HCT116 (cell line): ENCODE measurements at regions not wholly inside any gene's neighbourhood (a gene's known extent, or its start where the extent isn't known, plus 50 kb on each side); places are given as distances from the start of the nearest gene placed in this dataset.
A peak's percentile ranks its signal among the peaks of the same experiment; 100 is the strongest.

Experiments used
- ATAC-seq: fragments of 200-7000 bp; cut with Tn5 transposase; 2 replicates; pipeline ENCODE4 v1.9.1; 2020; ENCODE audit warnings: mild to moderate bottlenecking, moderate library complexity
- BruUV-seq: library from RNA; stranded (reverse); fragments of 400-500 nt; replicated peaks from 2 replicates; lab custom pipeline; 2021; lab: Mats Ljungman, UMichigan
- CTCF ChIA-PET: fragments of 300-600 bp; sonication (Branson Sonifier 250); formaldehyde crosslinking; loops from one replicate; lab custom pipeline; 2021; ENCODE audit warnings: antibody characterized with exemption; lab: Charles Lee
- POLR2A ChIA-PET: fragments of 300-600, 350-600 bp; sonication (Branson Sonifier 250); formaldehyde crosslinking; loops from one replicate; lab custom pipeline; 2021; ENCODE audit warnings: antibody characterized with exemption; lab: Charles Lee
- RAD21 ChIA-PET, 2 experiments: fragments of 300-600 bp; sonication (Branson Sonifier 250); formaldehyde crosslinking; loops; one replicate each; lab custom pipeline; 2023; ENCODE audit warnings: low total read pairs in 2 of 2; ENCODE audit not compliant: uncharacterized antibody in 2 of 2, unreplicated experiment in 2 of 2, low non-redundant PET in 1 of 2; lab: Charles Lee
- DNase-seq: peaks from one replicate; pipeline ENCODE4 v3.0.0-alpha.2; 2010; ENCODE audit warnings: low read depth, low spot score
- H2AFZ ChIP-seq: fragments of 200-600 bp; shearing (Covaris generic), sonication (generic); 2 replicates; pipeline ENCODE4 v1.6.1; 2017; ENCODE audit warnings: low read depth, mixed run types, mixed read lengths, antibody characterized with exemption, low read length; ENCODE audit not compliant: poor library complexity, severe bottlenecking
- H3K27ac ChIP-seq: 2 replicates; pipeline ENCODE4 v1.5.1; 2012; ENCODE audit warnings: low read depth, low read length
- H3K27me3 ChIP-seq: fragments of 200-600 bp; sonication (generic); 2 replicates; pipeline ENCODE4 v1.6.1; 2016; ENCODE audit warnings: mixed run types, low read length, mixed read lengths; ENCODE audit not compliant: insufficient read depth
- H3K36me3 ChIP-seq, 2 experiments: fragments of 200-500 bp in 1 of 2; fragments of 200-600 bp in 1 of 2; sonication (Bioruptor generic) in 1 of 2; sonication (generic) in 1 of 2; 2 replicates each; pipeline versions ENCODE4 v1.5.1 to v1.6.1; 2014 to 2016; ENCODE audit warnings: low read length in 2 of 2, inconsistent platforms in 1 of 2, mixed read lengths in 1 of 2, mixed run types in 1 of 2; ENCODE audit not compliant: insufficient read depth in 2 of 2, control insufficient read depth in 1 of 2
- H3K4me1 ChIP-seq, 2 experiments: fragments of 200-600 bp in 1 of 2; sonication (generic) in 1 of 2; 2 replicates each; pipeline versions ENCODE4 v1.5.1 to v1.6.1; 2012 to 2017; ENCODE audit warnings: low read length in 2 of 2, inconsistent platforms in 1 of 2, mild to moderate bottlenecking in 1 of 2, mixed read lengths in 1 of 2, mixed run types in 1 of 2, moderate library complexity in 1 of 2; ENCODE audit not compliant: insufficient read depth in 2 of 2, control insufficient read depth in 1 of 2
- H3K4me2 ChIP-seq: fragments of 200-600 bp; sonication (generic); 2 replicates; pipeline ENCODE4 v1.6.1; 2017; ENCODE audit warnings: mixed run types, low read length, mixed read lengths
- H3K4me3 ChIP-seq, 2 experiments: fragments of 200-600 bp in 1 of 2; sonication (generic) in 1 of 2; replicated peaks in 1 of 2; 2 replicates each; pipeline ENCODE4 v1.5.1; 2011 to 2016; ENCODE audit warnings: low read length in 2 of 2, control low read depth in 1 of 2, low read depth in 1 of 2, mild to moderate bottlenecking in 1 of 2, mixed read lengths in 1 of 2, mixed run types in 1 of 2
- H3K79me2 ChIP-seq: fragments of 200-600 bp; sonication (generic); 2 replicates; pipeline ENCODE4 v1.6.1; 2017; ENCODE audit warnings: mild to moderate bottlenecking, mixed run types, low read length, moderate library complexity, mixed read lengths; ENCODE audit not compliant: insufficient read depth
- H3K9ac ChIP-seq: fragments of 200-600 bp; sonication (generic); 2 replicates; pipeline ENCODE4 v1.6.1; 2016; ENCODE audit warnings: low read length, mixed read lengths
- H3K9me2 ChIP-seq: fragments of 200-600 bp; sonication (generic), shearing (Covaris generic); 2 replicates; pipeline ENCODE4 v1.6.1; 2017; ENCODE audit warnings: mixed run types, mild to moderate bottlenecking, moderate library complexity; ENCODE audit not compliant: insufficient read depth
- H3K9me3 ChIP-seq, 2 experiments: fragments of 200-500 bp in 1 of 2; fragments of 200-600 bp in 1 of 2; sonication (Bioruptor generic) in 1 of 2; sonication (generic) in 1 of 2; 2 replicates each; pipeline ENCODE4 v1.6.1; 2014 to 2017; ENCODE audit warnings: low read length in 2 of 2, mixed read lengths in 2 of 2, inconsistent platforms in 1 of 2, low read depth in 1 of 2, mild to moderate bottlenecking in 1 of 2, mixed run types in 1 of 2, moderate library complexity in 1 of 2; ENCODE audit not compliant: control insufficient read depth in 1 of 2, insufficient read depth in 1 of 2
- H4K20me1 ChIP-seq: fragments of 200-600 bp; sonication (generic), shearing (Covaris generic); 2 replicates; pipeline ENCODE4 v1.6.1; 2017; ENCODE audit warnings: mixed run types, mild to moderate bottlenecking, moderate library complexity; ENCODE audit not compliant: insufficient read depth
- ATF3 ChIP-seq: IDR thresholded peaks from 2 replicates; pipeline ENCODE4 v1.6.1; 2012
- CBX3 ChIP-seq: IDR thresholded peaks from 2 replicates; pipeline ENCODE4 v1.6.1; 2012; ENCODE audit warnings: low read depth
- EGR1 ChIP-seq: IDR thresholded peaks from 2 replicates; pipeline ENCODE4 v1.6.1; 2012; ENCODE audit warnings: low read depth
- FOSL1 ChIP-seq: IDR thresholded peaks from 2 replicates; pipeline ENCODE4 v1.6.1; 2012; ENCODE audit warnings: low read depth
- JUND ChIP-seq: IDR thresholded peaks from 2 replicates; pipeline ENCODE4 v1.6.1; 2012
- POLR2A ChIP-seq: IDR thresholded peaks from 2 replicates; pipeline ENCODE4 v1.7.0; 2011; ENCODE audit warnings: borderline replicate concordance; ENCODE audit not compliant: insufficient read depth, insufficient read length; ENCODE audit errors: extremely low read depth
- TCF7L2 ChIP-seq: IDR thresholded peaks from 2 replicates; pipeline ENCODE4 v1.7.0; 2011; ENCODE audit warnings: borderline replicate concordance, inconsistent platforms; ENCODE audit not compliant: insufficient read depth, insufficient read length; ENCODE audit errors: extremely low read depth
- YY1 ChIP-seq: IDR thresholded peaks from 2 replicates; pipeline ENCODE4 v1.6.1; 2011; ENCODE audit warnings: low read length, low read depth, moderate library complexity, mild to moderate bottlenecking; ENCODE audit not compliant: insufficient replicate concordance; ENCODE audit errors: extremely low read depth
- ZNF274 ChIP-seq: fragments of 200-500 bp; sonication (Bioruptor generic); IDR thresholded peaks from 2 replicates; pipeline ENCODE4 v1.6.1; 2014; ENCODE audit warnings: mild to moderate bottlenecking, low read depth, low read length, inconsistent platforms
- intact Hi-C: fragments of 100-400 bp; cut with micrococcal nuclease; formaldehyde crosslinking; loops from 2 replicates; pipeline ENCODE4 v1.10.0; 2022
- TF ChIP-seq, protein P1 (sequence below): IDR thresholded peaks from 2 replicates; pipeline ENCODE4 v1.6.1; 2012; ENCODE audit warnings: low read depth
- TF ChIP-seq, protein P2 (sequence below): IDR thresholded peaks from 2 replicates; pipeline ENCODE4 v1.6.1; 2012
- TF ChIP-seq, protein P3 (sequence below), 3 experiments: fragments of 200-600 bp in 1 of 3; sonication (generic) in 1 of 3; IDR thresholded peaks in 2 of 3; conservative IDR thresholded peaks in 1 of 3; 2 replicates each; pipeline ENCODE4 v1.5.1; 2012 to 2017; ENCODE audit warnings: low read depth in 2 of 3, low read length in 2 of 3, antibody characterized with exemption in 1 of 3, borderline replicate concordance in 1 of 3, control low read depth in 1 of 3, mild to moderate bottlenecking in 1 of 3, mixed read lengths in 1 of 3, mixed run types in 1 of 3, moderate library complexity in 1 of 3; ENCODE audit not compliant: insufficient read depth in 1 of 3

DNA sequence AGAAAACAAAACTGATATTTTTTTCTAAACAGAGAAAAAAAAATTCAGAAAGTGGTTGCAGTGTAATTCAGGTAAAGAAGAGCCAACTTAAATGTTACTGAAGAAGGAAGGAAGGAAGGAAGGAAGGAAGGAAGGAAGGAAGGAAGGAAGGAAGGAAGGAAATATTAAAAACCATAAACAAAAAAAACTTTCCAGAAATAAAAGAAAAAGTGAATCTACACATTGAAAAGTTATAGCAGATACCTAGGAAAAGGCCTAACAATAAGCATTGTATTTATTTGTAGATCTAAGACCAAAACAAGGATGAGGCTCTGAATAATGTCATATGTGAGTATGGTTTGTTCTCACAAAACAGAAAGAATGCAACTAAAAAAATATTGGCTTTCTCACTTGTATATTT is 345.4 kb upstream of the NR5A2 start:
- H3K27ac ChIP-seq = no peak overlapping the region
- intact Hi-C loops = loop anchor here (5.0 to 10.0 kb wide), 5 partner anchors 263 to 925 kb away; no protein-coding TSS in a partner anchor
- H2AFZ ChIP-seq = peak overlapping the region; percentile 65
- H3K27me3 ChIP-seq = no peaks in the 10 kb centered on the region
- H3K4me3 ChIP-seq = no peak overlapping the region
- DNase-seq (no peak), ATAC-seq (no peak)
- peaks cover 10 to 30% of the 10 kb centered on the region in 2 experiments for H3K4me1 ChIP-seq
- no peaks in the 10 kb centered on the region for H3K36me3 ChIP-seq
- CTCF ChIA-PET = no interaction called here
- H3K79me2 ChIP-seq = no peaks in the 10 kb centered on the region
- RAD21 ChIA-PET = no interaction called here
- no peak for TF ChIP-seq JUND
- TF ChIP-seq, protein P1, sequence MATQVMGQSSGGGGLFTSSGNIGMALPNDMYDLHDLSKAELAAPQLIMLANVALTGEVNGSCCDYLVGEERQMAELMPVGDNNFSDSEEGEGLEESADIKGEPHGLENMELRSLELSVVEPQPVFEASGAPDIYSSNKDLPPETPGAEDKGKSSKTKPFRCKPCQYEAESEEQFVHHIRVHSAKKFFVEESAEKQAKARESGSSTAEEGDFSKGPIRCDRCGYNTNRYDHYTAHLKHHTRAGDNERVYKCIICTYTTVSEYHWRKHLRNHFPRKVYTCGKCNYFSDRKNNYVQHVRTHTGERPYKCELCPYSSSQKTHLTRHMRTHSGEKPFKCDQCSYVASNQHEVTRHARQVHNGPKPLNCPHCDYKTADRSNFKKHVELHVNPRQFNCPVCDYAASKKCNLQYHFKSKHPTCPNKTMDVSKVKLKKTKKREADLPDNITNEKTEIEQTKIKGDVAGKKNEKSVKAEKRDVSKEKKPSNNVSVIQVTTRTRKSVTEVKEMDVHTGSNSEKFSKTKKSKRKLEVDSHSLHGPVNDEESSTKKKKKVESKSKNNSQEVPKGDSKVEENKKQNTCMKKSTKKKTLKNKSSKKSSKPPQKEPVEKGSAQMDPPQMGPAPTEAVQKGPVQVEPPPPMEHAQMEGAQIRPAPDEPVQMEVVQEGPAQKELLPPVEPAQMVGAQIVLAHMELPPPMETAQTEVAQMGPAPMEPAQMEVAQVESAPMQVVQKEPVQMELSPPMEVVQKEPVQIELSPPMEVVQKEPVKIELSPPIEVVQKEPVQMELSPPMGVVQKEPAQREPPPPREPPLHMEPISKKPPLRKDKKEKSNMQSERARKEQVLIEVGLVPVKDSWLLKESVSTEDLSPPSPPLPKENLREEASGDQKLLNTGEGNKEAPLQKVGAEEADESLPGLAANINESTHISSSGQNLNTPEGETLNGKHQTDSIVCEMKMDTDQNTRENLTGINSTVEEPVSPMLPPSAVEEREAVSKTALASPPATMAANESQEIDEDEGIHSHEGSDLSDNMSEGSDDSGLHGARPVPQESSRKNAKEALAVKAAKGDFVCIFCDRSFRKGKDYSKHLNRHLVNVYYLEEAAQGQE = no peak
- no peak for TF ChIP-seq FOSL1
- no peak for TF ChIP-seq YY1
- TF ChIP-seq ZNF274 = no peak
- no peak for TF ChIP-seq POLR2A
- TF ChIP-seq, protein P2, sequence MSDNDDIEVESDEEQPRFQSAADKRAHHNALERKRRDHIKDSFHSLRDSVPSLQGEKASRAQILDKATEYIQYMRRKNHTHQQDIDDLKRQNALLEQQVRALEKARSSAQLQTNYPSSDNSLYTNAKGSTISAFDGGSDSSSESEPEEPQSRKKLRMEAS = no peak
- TF ChIP-seq, protein P3, sequence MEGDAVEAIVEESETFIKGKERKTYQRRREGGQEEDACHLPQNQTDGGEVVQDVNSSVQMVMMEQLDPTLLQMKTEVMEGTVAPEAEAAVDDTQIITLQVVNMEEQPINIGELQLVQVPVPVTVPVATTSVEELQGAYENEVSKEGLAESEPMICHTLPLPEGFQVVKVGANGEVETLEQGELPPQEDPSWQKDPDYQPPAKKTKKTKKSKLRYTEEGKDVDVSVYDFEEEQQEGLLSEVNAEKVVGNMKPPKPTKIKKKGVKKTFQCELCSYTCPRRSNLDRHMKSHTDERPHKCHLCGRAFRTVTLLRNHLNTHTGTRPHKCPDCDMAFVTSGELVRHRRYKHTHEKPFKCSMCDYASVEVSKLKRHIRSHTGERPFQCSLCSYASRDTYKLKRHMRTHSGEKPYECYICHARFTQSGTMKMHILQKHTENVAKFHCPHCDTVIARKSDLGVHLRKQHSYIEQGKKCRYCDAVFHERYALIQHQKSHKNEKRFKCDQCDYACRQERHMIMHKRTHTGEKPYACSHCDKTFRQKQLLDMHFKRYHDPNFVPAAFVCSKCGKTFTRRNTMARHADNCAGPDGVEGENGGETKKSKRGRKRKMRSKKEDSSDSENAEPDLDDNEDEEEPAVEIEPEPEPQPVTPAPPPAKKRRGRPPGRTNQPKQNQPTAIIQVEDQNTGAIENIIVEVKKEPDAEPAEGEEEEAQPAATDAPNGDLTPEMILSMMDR (IDR thresholded peaks at IDR 0.05 in 2 of 3, conservative IDR thresholded peaks at IDR 0.05 in 1 of 3; ENCODE audit: borderline replicate concordance in 1 of 3, insufficient read depth in 1 of 3, low read depth in 2 of 3, low read length in 2 of 3) = no peak
- TF ChIP-seq CBX3 = no peak
- TF ChIP-seq EGR1 = no peak
- TF ChIP-seq TCF7L2 = no peak
- no peak for TF ChIP-seq ATF3
- H3K4me2 ChIP-seq = no peak overlapping the region
- no peak overlapping the region for H3K9ac ChIP-seq
- H3K9me2 ChIP-seq = no peaks in the 10 kb centered on the region
- no peaks in the 10 kb centered on the region for H3K9me3 ChIP-seq
- H4K20me1 ChIP-seq = no peaks in the 10 kb centered on the region
- POLR2A ChIA-PET = no interaction called here
- BruUV-seq = no TSS peak
